ENCODE measurements at regions not wholly inside any gene's neighbourhood (a gene's known extent, or its start where the extent isn't known, plus 50 kb on each side); places are given as distances from the start of the nearest gene placed in this dataset.

DNA sequence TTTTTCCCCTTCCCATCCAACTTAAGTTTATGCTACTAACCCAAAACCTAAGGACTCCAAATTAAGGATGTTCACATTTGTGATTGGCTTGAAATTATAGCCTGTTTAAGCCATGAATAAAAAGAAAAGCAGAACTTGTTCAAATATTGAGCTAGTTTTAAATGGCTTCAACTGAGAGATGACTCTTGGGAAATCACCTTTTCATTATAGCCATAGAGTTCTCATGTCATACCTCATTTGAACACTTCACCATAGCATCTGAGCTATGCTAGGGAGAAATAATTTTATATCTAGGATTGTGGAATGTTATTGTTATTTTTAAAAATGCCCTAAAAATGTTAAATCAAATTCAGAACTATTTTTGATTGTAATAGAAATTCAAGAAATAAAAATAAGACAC lies 409.2 kb upstream of the RARB start:
- no peak overlapping the region for H3K27ac Mint-ChIP-seq
- Histone ChIP-seq H3K9me2 (ENCODE audit: insufficient read depth) (no peaks in the 10 kb centered on the region), H3K27me3 (ENCODE audit: insufficient read depth) (no peaks in the 10 kb centered on the region), H2AFZ (no peak overlapping the region), H3K4me1 (ENCODE audit: insufficient read depth) (no peaks in the 10 kb centered on the region), H3F3A (replicated peaks; ENCODE audit: low read depth) (no peaks in the 10 kb centered on the region), H3K27ac (ENCODE audit: low read depth) (no peak overlapping the region), H3K36me3 (ENCODE audit: insufficient read depth) (no peaks in the 10 kb centered on the region), H3K79me2 (replicated peaks; ENCODE audit: insufficient read depth) (no peaks in the 10 kb centered on the region), H4K20me1 (replicated peaks; ENCODE audit: insufficient read depth) (no peaks in the 10 kb centered on the region), H3K4me2 (no peak overlapping the region), H3K4me3 (no peak overlapping the region)
- peaks cover 5% of the 10 kb centered on the region; the same call in 2 of the 3 replicates for H3K4me1 Mint-ChIP-seq
- H3K36me3 Mint-ChIP-seq (ENCODE audit: low read depth) = no peaks in the 10 kb centered on the region
- no peak for ATAC-seq
- DNase-seq (ENCODE audit: low spot score) = no peak
- H3K9me3 Mint-ChIP-seq = no peaks in the 10 kb centered on the region
- no peak for TF ChIP-seq NANOG (IDR thresholded peaks at IDR 0.05; ENCODE audit: borderline replicate concordance)
- no peak for TF ChIP-seq EZH2 (IDR thresholded peaks at IDR 0.05; ENCODE audit: low read depth, unreplicated experiment)
- TF ChIP-seq REST (IDR thresholded peaks at IDR 0.05; ENCODE audit: unreplicated experiment) = no peak
- TF ChIP-seq ZNF331 (CRISPR knock-in tag; IDR thresholded peaks at IDR 0.05; ENCODE audit: low read depth) = no peak
- no peak for TF ChIP-seq CTCF (conservative IDR thresholded peaks at IDR 0.05; ENCODE audit: low read depth in 2 of 2)
- no peak for TF ChIP-seq ZNF462 (CRISPR knock-in tag; IDR thresholded peaks at IDR 0.05)
- TF ChIP-seq STAT1 (IDR thresholded peaks at IDR 0.05; ENCODE audit: unreplicated experiment) = no peak
- no peak for TF ChIP-seq POLR2AphosphoS5 (IDR thresholded peaks at IDR 0.05; ENCODE audit: low read depth)
- TF ChIP-seq EZH2phosphoT487 (IDR thresholded peaks at IDR 0.05; ENCODE audit: unreplicated experiment) = no peak
- TF ChIP-seq ZNF114 (CRISPR knock-in tag; IDR thresholded peaks at IDR 0.05) = no peak
- TF ChIP-seq JUNB (IDR thresholded peaks at IDR 0.05; ENCODE audit: unreplicated experiment) = no peak
- TF ChIP-seq, protein P1, sequence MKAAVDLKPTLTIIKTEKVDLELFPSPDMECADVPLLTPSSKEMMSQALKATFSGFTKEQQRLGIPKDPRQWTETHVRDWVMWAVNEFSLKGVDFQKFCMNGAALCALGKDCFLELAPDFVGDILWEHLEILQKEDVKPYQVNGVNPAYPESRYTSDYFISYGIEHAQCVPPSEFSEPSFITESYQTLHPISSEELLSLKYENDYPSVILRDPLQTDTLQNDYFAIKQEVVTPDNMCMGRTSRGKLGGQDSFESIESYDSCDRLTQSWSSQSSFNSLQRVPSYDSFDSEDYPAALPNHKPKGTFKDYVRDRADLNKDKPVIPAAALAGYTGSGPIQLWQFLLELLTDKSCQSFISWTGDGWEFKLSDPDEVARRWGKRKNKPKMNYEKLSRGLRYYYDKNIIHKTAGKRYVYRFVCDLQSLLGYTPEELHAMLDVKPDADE (IDR thresholded peaks at IDR 0.05) = no peak
- no peak for TF ChIP-seq CREB1 (CRISPR knock-in tag; IDR thresholded peaks at IDR 0.05; ENCODE audit: low read depth)
- peaks cover 3% of the 10 kb centered on the region for H3K27me3 Mint-ChIP-seq (ENCODE audit: insufficient read depth, low read depth, poor library complexity)
- no peak overlapping the region for H3K4me3 Mint-ChIP-seq
